Thoracic aorta (tissue), 2 donors: ENCODE measurements at regions not wholly inside any gene's neighbourhood (a gene's known extent, or its start where the extent isn't known, plus 50 kb on each side); places are given as distances from the start of the nearest gene placed in this dataset.

ENCODE experiments used
- ATAC-seq: fragments of 150-250 bp; one replicate; pipeline ENCODE4 v1.8.0; 2017; ENCODE audit warnings: low read depth; ENCODE audit not compliant: insufficient number of reproducible peaks, low FRiP score
- DNase-seq: peaks from one replicate; pipeline ENCODE4 v3.0.0-alpha.2; 2020; ENCODE audit warnings: low spot score
- H3K27ac ChIP-seq, 2 donors: fragments of 200-600 bp; sonication (generic); 1 replicate in 1 of 2; 2 replicates in 1 of 2; pipeline ENCODE4 v1.5.1; 2016; ENCODE audit warnings: mild to moderate bottlenecking in 2 of 2, moderate library complexity in 2 of 2
- H3K27me3 ChIP-seq: fragments of 200-600 bp; sonication (generic); replicated peaks from 2 replicates; pipeline ENCODE4 v1.6.0; 2016; ENCODE audit warnings: mild to moderate bottlenecking; ENCODE audit not compliant: insufficient read depth
- H3K36me3 ChIP-seq: fragments of 200-600 bp; sonication (generic); one replicate; pipeline ENCODE4 v1.5.1; 2016
- H3K4me1 ChIP-seq, 2 donors: fragments of 200-600 bp; sonication (generic); 1 replicate in 1 of 2; 2 replicates in 1 of 2; pipeline versions ENCODE4 v1.5.1 to v1.6.0; 2016; ENCODE audit warnings: low read depth in 2 of 2, mild to moderate bottlenecking in 1 of 2; ENCODE audit not compliant: control insufficient read depth in 1 of 2
- H3K4me3 ChIP-seq: fragments of 200-600 bp; sonication (generic); 2 replicates; pipeline ENCODE4 v1.5.1; 2016; ENCODE audit warnings: mild to moderate bottlenecking
- H3K9me3 ChIP-seq: fragments of 200-600 bp; sonication (generic); 2 replicates; pipeline ENCODE4 v1.5.1; 2016
- TF ChIP-seq, protein P1 (sequence below): fragments of 200-600 bp; sonication (generic); IDR thresholded peaks from one replicate; pipeline ENCODE4 v1.5.1; 2019; ENCODE audit warnings: antibody characterized with exemption

DNA sequence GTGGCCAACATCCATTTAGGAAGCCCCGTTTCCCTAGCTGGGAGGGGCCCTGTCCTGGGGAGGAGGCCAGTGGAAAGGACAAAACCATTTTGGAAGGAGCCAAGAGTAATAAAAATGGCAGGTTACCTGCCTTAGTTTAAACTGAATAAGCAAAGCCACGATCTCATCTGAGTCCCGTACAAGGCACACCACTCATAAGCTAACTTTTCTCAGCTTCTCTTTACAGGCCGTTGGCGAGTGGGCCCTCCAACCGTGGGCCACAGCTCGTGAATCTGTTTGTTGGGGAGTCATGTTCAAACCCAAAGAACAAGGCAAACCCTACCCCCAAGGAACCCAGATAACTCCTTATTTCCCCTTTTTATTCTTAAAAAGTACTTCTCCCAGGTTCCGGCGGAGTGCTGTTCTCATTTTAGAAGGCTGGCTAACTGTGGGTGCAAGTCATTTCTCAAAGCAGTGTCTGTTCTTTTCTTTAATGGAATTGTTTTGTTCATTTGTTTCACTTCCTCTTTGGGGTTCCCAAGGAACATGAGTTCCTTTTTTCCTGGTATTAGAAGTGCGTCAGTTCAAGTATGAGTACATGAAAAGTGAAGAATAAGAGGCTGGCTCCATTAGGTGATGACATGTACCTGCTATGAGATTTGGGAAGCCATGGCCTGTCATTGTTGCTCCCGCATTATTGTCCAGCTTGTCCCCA lies 89.0 kb downstream of the PSMG1 start:
- H3K9me3 ChIP-seq = no peaks in the 10 kb centered on the region
- TF ChIP-seq, protein P1, sequence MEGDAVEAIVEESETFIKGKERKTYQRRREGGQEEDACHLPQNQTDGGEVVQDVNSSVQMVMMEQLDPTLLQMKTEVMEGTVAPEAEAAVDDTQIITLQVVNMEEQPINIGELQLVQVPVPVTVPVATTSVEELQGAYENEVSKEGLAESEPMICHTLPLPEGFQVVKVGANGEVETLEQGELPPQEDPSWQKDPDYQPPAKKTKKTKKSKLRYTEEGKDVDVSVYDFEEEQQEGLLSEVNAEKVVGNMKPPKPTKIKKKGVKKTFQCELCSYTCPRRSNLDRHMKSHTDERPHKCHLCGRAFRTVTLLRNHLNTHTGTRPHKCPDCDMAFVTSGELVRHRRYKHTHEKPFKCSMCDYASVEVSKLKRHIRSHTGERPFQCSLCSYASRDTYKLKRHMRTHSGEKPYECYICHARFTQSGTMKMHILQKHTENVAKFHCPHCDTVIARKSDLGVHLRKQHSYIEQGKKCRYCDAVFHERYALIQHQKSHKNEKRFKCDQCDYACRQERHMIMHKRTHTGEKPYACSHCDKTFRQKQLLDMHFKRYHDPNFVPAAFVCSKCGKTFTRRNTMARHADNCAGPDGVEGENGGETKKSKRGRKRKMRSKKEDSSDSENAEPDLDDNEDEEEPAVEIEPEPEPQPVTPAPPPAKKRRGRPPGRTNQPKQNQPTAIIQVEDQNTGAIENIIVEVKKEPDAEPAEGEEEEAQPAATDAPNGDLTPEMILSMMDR = no peak
- H3K27ac ChIP-seq = peak overlapping the region; percentile 20 to 22
- no peaks in the 10 kb centered on the region for H3K27me3 ChIP-seq
- DNase-seq (no peak), ATAC-seq (no peak)
- H3K36me3 ChIP-seq = no peaks in the 10 kb centered on the region
- no peak overlapping the region for H3K4me3 ChIP-seq
- H3K4me1 ChIP-seq = peaks cover 10 to 18% of the 10 kb centered on the region in 2 donors

DNA sequence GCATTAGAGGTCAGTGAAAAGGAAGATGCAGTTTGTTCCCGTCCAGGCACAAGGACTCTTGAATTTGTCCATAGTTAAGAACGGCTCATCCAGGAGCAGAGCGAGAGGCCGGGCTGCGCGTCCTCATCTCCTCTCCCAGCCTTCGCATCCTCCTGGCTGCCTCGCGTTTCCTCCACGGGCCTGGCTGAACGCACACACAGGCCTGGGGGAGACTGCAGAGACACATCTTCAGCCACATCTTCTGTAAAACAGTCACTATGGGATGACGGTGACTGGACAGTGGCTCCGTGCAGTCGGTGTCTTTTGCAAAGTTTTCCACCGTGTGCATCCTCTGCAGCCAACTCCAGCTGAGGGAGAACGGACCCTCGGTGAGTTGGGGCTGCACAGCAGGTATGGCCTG lies 89.7 kb downstream of the PSMG1 start:
- H3K4me1 ChIP-seq = peaks cover 10 to 25% of the 10 kb centered on the region in 2 donors
- H3K4me3 ChIP-seq = no peak overlapping the region
- TF ChIP-seq, protein P1 = no peak
- ATAC-seq = no peak
- no peak overlapping the region for H3K27ac ChIP-seq
- DNase-seq = no peak
- H3K9me3 ChIP-seq = no peaks in the 10 kb centered on the region
- no peaks in the 10 kb centered on the region for H3K36me3 ChIP-seq
- no peaks in the 10 kb centered on the region for H3K27me3 ChIP-seq

DNA sequence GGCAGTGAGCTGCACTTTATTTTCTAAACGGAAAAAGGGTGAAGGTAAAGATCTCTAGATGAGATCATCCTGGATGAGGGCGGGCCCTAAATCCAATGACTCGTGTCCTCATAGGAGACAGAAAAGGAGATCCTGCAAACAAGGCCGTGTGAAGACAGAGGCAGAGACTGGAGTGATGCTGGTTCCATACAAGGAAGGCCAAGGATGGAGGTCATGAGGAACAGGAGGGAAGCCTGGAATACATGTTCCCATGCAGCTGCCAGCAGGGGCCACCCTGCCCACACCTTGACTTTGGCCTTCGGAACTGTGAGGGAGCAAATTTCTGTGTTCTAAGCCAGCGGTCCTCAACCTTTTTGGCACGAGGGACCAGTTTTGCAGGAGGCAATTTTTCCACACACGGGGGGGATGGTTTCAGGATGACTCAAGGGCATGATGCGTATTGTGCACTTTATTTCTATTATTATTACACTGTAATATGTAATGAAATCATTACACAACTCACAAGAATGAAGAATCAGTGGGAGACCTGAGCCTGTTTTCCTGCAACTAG lies 94.3 kb downstream of the PSMG1 start:
- TF ChIP-seq, protein P1 = peak; percentile 33
- Histone ChIP-seq H3K27me3 (no peaks in the 10 kb centered on the region), H3K4me3 (no peak overlapping the region), H3K36me3 (no peaks in the 10 kb centered on the region), H3K27ac (peak overlapping the region; percentile 94 to 97), H3K9me3 (no peaks in the 10 kb centered on the region), H3K4me1 (peaks cover 27 to 69% of the 10 kb centered on the region in 2 donors)
- DNase-seq = no peak
- peak; percentile 84 for ATAC-seq

DNA sequence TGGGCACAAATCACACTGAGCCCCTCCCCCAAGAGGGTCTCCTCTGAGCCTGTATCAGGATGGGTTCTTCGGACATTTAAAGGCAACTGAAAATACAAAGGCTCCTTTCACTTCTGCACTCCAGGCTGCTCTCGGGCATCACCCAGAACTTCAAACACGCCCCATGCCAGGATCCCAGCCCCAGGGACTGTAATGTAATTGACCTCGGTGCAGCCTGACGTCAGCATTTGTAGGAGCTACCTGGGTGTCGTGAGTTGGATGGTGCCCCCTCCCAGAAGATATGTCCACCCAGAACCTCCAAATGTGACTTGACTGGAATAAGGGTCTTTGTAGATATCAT lies 95.2 kb downstream of the PSMG1 start:
- Histone ChIP-seq H3K9me3 (no peaks in the 10 kb centered on the region), H3K36me3 (no peaks in the 10 kb centered on the region), H3K27ac (peak overlapping the region; percentile 87 to 97), H3K4me1 (peaks cover 27 to 78% of the 10 kb centered on the region in 2 donors), H3K27me3 (no peaks in the 10 kb centered on the region), H3K4me3 (peak overlapping the region; percentile 27)
- ATAC-seq = no peak
- no peak for DNase-seq
- TF ChIP-seq, protein P1 = no peak

DNA sequence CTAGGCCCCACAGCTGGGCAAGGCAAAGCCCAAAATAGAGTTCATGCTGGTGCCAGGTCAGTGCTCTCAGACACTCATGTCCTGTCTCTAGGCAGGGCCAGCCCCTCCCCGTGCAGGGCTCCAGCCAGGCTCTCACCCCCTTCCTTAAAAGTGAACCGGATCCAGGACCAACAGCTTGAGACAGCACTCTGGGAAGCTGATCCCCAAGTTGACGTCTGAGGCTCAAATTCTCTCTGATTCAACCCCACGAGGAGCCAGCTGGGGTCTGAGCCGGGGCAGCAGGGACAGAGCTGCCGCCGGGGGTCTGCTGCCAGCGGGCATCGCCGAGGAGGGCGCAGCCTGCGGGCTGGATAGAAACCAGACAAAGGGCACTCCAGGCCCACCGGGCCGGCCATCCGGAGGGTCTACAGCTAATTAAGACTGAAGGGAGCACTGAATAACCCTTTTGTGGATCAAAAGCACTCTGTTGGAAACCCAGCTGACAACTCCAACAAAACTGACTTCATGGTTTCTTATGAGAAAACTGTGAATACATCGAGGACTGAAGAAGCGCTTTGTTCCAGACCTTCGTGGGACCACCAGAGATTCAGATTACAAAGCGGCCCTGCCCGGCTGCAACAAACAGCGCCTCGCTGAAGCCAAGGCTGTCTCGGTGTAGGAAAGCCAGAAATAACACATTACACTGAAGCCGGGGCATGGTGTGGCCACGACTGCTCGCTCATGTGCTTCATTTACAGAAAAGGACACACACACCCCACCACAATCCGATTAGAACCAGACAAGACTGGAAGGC lies 95.8 kb downstream of the PSMG1 start:
- ATAC-seq (no peak), DNase-seq (no peak)
- Histone ChIP-seq H3K27me3 (no peaks in the 10 kb centered on the region), H3K27ac (peak overlapping the region; percentile 87 to 97), H3K36me3 (no peaks in the 10 kb centered on the region), H3K9me3 (no peaks in the 10 kb centered on the region), H3K4me3 (peak overlapping the region; percentile 27), H3K4me1 (peaks cover 27 to 83% of the 10 kb centered on the region in 2 donors)
- TF ChIP-seq, protein P1 = no peak
